ENCODE measurements at regions not wholly inside any gene's neighbourhood (a gene's known extent, or its start where the extent isn't known, plus 50 kb on each side); places are given as distances from the start of the nearest gene placed in this dataset.

DNA sequence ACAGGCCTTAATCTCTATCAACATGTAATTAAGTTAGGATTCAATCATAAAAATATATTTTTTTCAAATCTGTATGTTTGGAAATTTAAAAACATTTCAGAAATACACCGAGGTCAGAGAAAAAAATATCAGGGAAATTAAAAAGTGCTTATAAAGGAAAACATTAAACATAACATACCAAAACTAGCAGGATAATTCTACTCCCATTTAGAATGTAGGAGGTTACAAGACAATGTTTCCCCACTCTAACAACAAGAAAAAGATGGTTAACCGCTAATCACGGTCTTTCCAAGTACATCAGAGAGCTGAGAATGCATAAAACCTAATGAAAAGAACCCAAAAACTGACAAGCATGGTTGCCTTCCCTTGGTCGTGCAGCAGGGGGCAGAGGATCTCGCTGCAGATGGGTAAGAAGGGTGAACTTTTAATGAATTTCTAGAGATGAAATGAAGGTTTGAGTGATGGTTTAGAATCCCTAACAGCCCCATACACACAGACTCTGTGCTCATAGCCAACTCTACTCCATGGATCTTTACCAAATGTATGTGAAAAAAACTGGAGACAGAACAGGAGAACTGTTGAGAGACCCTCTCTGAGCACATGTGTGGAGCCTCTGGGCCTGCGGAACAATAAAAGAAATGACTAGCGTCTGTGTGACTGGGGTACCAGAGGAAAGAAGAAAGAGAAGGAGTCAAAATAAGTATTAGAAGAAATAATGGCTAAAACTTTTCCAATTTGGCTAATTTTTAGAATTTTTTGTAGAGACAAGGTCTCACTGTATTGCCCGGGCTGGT lies 51.3 kb upstream of the LSM14A start:
- peak; percentile 71 for DNase-seq
